ENCODE measurements at regions not wholly inside any gene's neighbourhood (a gene's known extent, or its start where the extent isn't known, plus 50 kb on each side); places are given as distances from the start of the nearest gene placed in this dataset.

DNA sequence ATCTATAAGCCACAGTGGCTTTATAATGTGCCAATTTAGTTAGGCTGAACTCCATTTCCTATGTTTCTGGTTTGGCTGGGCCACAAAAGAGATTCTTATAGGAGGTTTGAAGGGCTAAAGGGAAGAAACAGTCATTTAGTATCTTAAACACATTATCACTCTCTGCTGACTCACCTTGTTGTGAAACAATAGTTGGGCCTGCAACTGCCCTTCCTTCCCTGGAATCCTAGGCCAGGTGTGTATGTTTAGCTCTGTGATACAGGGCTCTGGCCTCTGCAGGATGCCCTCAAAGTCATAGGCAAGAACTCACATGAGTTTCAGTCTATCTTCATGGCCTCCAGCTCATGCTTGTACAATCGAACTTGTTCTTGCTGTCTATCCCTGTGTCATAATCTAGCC lies 400.0 kb upstream of the CELF4 start:
- Histone ChIP-seq H3K4me3 (ENCODE audit: low read length) (no peak overlapping the region), H3K27me3 (ENCODE audit: control insufficient read depth, low read length) (no peaks in the 10 kb centered on the region), H3K79me2 (ENCODE audit: control insufficient read depth, low read length) (no peaks in the 10 kb centered on the region), H3K9me3 (ENCODE audit: control insufficient read depth, insufficient read depth, low read length) (no peaks in the 10 kb centered on the region), H3K9me2 (replicated peaks; ENCODE audit: control insufficient read depth, low read length) (no peaks in the 10 kb centered on the region), H3K36me3 (ENCODE audit: control insufficient read depth, low read length) (no peaks in the 10 kb centered on the region), H3F3A (ENCODE audit: control insufficient read depth, insufficient read depth) (no peaks in the 10 kb centered on the region), H3K4me1 (ENCODE audit: control insufficient read depth, low read length) (no peaks in the 10 kb centered on the region), H4K20me1 (ENCODE audit: control insufficient read depth, insufficient read depth, low read depth, low read length) (no peaks in the 10 kb centered on the region), H3K4me2 (ENCODE audit: low read length) (no peak overlapping the region), H3K27ac (ENCODE audit: low read depth, low read length) (no peak overlapping the region)
- no peak for TF ChIP-seq EZH2phosphoT487 (IDR thresholded peaks at IDR 0.05; ENCODE audit: borderline replicate concordance, low read length)
- TF ChIP-seq, protein P1, sequence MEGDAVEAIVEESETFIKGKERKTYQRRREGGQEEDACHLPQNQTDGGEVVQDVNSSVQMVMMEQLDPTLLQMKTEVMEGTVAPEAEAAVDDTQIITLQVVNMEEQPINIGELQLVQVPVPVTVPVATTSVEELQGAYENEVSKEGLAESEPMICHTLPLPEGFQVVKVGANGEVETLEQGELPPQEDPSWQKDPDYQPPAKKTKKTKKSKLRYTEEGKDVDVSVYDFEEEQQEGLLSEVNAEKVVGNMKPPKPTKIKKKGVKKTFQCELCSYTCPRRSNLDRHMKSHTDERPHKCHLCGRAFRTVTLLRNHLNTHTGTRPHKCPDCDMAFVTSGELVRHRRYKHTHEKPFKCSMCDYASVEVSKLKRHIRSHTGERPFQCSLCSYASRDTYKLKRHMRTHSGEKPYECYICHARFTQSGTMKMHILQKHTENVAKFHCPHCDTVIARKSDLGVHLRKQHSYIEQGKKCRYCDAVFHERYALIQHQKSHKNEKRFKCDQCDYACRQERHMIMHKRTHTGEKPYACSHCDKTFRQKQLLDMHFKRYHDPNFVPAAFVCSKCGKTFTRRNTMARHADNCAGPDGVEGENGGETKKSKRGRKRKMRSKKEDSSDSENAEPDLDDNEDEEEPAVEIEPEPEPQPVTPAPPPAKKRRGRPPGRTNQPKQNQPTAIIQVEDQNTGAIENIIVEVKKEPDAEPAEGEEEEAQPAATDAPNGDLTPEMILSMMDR (IDR thresholded peaks at IDR 0.05; ENCODE audit: low read depth, low read length, poor library complexity, severe bottlenecking), result no peak

- TF ChIP-seq, protein P1 (IDR thresholded peaks at IDR 0.05; ENCODE audit: low read depth, low read length, poor library complexity, severe bottlenecking), result no peak
- TF ChIP-seq EZH2phosphoT487 (IDR thresholded peaks at IDR 0.05; ENCODE audit: borderline replicate concordance, low read length), result no peak
- no peak overlapping the region for H3K4me2 ChIP-seq (ENCODE audit: low read length)
- H3K9me3 ChIP-seq (ENCODE audit: control insufficient read depth, insufficient read depth, low read length), result no peaks in the 10 kb centered on the region
- no peaks in the 10 kb centered on the region for H3K27me3 ChIP-seq (ENCODE audit: control insufficient read depth, low read length)
- H3F3A ChIP-seq (ENCODE audit: control insufficient read depth, insufficient read depth), result no peaks in the 10 kb centered on the region
- H3K4me3 ChIP-seq (ENCODE audit: low read length), result no peak overlapping the region
- no peaks in the 10 kb centered on the region for H3K36me3 ChIP-seq (ENCODE audit: control insufficient read depth, low read length)
- H3K9me2 ChIP-seq (replicated peaks; ENCODE audit: control insufficient read depth, low read length), result no peaks in the 10 kb centered on the region
- H3K4me1 ChIP-seq (ENCODE audit: control insufficient read depth, low read length), result no peaks in the 10 kb centered on the region
- no peaks in the 10 kb centered on the region for H3K79me2 ChIP-seq (ENCODE audit: control insufficient read depth, low read length)
- H4K20me1 ChIP-seq (ENCODE audit: control insufficient read depth, insufficient read depth, low read depth, low read length), result no peaks in the 10 kb centered on the region
- no peak overlapping the region for H3K27ac ChIP-seq (ENCODE audit: low read depth, low read length)
Measured at GRCh38 chr18:37964885-37965571, 399.4 kb upstream of the CELF4 start.

DNA sequence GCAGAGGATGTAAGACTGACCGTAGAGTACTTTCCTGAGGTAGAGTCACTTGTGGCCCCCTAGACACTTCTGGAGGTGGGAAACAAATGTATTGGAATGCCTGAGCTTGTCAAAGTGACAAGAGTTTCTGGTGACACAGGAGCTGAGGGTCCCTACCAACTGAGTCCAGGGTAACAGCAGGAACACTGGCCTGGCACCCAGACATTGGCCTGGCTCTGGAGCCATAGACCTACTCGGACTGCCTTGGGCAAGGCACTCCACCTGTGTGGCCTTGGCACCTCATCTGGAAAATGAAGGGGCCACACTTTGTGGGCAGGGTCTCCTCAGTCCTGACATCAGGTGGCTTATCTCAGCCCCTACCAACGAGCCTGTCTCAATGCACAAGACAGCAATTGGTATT lies 398.2 kb upstream of the CELF4 start:
- Histone ChIP-seq H3K9me3 (ENCODE audit: control insufficient read depth, insufficient read depth, low read length) (no peaks in the 10 kb centered on the region), H3K27ac (ENCODE audit: low read depth, low read length) (no peak overlapping the region), H3K36me3 (ENCODE audit: control insufficient read depth, low read length) (no peaks in the 10 kb centered on the region), H3K4me2 (ENCODE audit: low read length) (no peak overlapping the region), H3K27me3 (ENCODE audit: control insufficient read depth, low read length) (no peaks in the 10 kb centered on the region), H3K4me3 (ENCODE audit: low read length) (no peak overlapping the region), H3K79me2 (ENCODE audit: control insufficient read depth, low read length) (no peaks in the 10 kb centered on the region), H3F3A (ENCODE audit: control insufficient read depth, insufficient read depth) (no peaks in the 10 kb centered on the region), H3K4me1 (ENCODE audit: control insufficient read depth, low read length) (no peaks in the 10 kb centered on the region), H3K9me2 (replicated peaks; ENCODE audit: control insufficient read depth, low read length) (no peaks in the 10 kb centered on the region), H4K20me1 (ENCODE audit: control insufficient read depth, insufficient read depth, low read depth, low read length) (no peaks in the 10 kb centered on the region)
- TF ChIP-seq, protein P1 (IDR thresholded peaks at IDR 0.05; ENCODE audit: low read depth, low read length, poor library complexity, severe bottlenecking), result no peak
- no peak for TF ChIP-seq EZH2phosphoT487 (IDR thresholded peaks at IDR 0.05; ENCODE audit: borderline replicate concordance, low read length)

Data from DOHH2 (cell line).